ENCODE measurements at regions not wholly inside any gene's neighbourhood (a gene's known extent, or its start where the extent isn't known, plus 50 kb on each side); places are given as distances from the start of the nearest gene placed in this dataset.
"Not testable (repeated sequence)": the region's sequence is repeated elsewhere in the genome, so short reads cannot be mapped to it uniquely, and the experiment has no call there.

GRCh38 chr14:101294136-101294535 is 267.2 kb upstream of the DIO3 start:
- DNase-seq = no peak

- not testable (repeated sequence) for DNase-seq
These were observed 261.5 kb upstream of the DIO3 start for GRCh38 chr14:101299781-101300180.

DNA sequence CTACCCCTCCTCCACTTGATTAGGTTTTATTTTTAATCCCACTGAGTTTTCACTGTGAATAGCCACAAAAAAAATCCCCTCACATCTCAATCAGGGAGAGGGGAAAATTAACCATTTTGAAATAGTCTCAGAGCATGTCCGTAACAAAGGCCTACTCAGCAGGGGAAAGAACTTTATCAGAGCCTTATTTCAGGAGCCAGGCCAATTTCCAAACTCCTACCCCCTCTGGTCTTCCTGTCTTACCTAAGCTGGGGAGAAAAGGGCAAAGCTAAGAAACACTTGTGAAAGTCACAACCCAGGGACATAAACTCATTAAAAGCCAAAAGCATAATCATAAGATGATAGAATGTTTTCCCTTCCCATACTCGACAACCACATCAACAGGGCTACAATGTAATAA is 260.3 kb upstream of the DIO3 start:
- no peak for DNase-seq

DNA sequence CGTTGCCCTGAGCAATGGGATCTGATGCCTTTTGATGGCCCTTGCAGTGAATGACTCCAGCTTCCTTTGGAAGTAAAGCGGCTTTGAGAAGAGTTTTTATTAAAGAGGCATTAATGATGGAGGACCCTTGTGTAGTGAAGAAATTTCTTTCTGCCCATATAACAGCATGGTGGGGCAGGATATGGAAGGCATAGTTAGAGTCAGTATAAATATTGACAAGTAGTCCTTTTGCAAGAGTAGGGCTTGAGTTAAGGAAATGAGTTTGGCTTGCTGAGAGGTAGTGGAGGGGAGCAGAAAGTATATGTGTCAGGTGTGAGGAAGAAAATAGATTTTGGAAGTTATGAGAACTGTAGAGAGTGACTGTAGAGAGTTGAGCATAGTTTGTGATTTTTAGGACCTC is 254.1 kb upstream of the DIO3 start:
- not testable (repeated sequence) for DNase-seq

- DNase-seq = not testable (repeated sequence)
These were observed 250.1 kb upstream of the DIO3 start for GRCh38 chr14:101311186-101311585.

- no peak for DNase-seq
These were observed 248.0 kb upstream of the DIO3 start for GRCh38 chr14:101313268-101313667.

DNA sequence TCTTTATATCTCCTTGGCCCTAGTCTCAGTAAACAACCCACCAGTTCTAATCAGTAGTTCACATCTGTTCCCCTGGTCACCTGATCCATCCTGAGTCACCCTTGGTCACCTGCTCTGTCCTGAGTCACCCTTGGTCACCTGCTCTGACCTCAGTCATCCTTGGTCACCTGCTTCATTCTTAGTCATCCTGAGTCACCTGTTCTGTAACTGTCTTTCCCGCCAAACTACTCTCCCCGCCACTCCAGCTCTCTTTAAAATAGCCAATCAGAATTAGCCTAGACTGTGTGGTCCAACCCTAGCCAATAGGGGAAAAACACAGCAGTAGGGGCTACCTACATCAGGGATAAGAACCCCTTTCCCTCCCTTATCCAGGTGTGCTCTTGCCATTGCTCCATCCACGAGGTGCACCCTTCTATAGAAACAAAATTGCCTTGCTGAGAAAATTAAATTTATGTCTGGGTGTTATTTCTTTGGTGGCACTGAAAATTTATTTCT is 245.4 kb upstream of the DIO3 start:
- DNase-seq = no peak

- no peak for DNase-seq
These were observed 243.0 kb upstream of the DIO3 start for GRCh38 chr14:101318271-101318670.

- no peak for DNase-seq
These were observed 240.9 kb upstream of the DIO3 start for GRCh38 chr14:101320396-101320795.

- DNase-seq = no peak
These were observed 239.1 kb upstream of the DIO3 start for GRCh38 chr14:101322223-101322622.

- no peak for DNase-seq
These were observed 238.2 kb upstream of the DIO3 start for GRCh38 chr14:101323111-101323510.

GRCh38 chr14:101323614-101324235 is 237.6 kb upstream of the DIO3 start:
- not testable (repeated sequence) for DNase-seq

GRCh38 chr14:101325319-101325718 is 236.0 kb upstream of the DIO3 start:
- DNase-seq = no peak

GRCh38 chr14:101328412-101329028 is 232.8 kb upstream of the DIO3 start:
- no peak for DNase-seq

DNA sequence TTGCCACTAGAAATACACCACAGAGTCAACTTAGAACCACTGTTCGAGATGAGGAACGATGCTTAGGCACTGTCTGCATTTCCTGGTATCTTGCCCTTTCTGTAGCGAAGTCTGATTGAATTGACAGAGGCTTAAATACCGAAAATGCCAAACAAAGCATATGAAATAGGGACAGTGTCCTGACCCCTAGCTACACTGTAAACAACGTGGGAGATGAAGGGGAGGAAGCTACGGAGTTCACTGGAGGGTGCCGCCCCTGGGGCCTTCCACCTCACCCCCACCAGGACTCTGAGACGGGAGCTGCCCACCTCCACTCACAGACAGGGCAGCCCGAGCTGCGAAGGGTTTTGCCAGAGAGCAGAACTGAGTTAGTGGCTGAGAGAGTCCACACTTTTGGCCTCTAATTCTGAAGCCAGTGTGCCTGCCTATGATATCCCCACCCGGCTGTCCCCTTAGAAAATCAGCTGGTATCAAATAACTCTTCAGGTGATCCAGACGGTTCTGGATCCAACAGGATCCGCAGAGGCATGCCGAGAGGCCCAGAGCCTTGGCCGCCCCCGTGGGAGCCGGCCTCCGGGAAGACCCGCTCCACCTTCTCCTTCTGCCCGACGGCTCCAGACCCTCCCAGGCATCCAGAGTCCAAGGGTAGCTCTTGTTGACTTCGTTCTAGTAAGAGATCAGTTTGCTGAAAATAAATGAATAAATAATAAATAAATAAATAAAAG is 230.7 kb upstream of the DIO3 start:
- no peak for DNase-seq

DNA sequence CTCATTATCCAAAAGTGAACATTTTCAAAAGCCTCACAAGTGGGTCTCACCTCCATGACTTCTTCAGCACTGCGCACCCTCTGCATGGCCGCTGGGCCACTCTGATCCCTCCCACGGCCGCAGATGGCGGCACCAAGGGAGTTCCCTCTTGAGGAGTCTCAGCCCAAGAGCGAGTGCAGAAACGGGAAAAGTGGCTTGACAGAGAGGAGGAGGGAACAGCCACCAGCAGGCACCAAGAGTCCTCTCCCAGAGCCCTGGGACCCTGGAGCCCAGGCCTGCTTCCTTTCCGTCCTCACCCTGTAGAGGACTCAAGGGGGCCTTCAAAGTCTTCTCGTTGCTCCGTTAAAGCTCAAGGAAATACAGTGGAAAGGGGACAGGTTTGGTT is 230.2 kb upstream of the DIO3 start:
- DNase-seq = no peak

GRCh38 chr14:101331661-101332169 is 229.6 kb upstream of the DIO3 start:
- no peak for DNase-seq

GRCh38 chr14:101332281-101332680 is 229.0 kb upstream of the DIO3 start:
- no peak for DNase-seq

DNA sequence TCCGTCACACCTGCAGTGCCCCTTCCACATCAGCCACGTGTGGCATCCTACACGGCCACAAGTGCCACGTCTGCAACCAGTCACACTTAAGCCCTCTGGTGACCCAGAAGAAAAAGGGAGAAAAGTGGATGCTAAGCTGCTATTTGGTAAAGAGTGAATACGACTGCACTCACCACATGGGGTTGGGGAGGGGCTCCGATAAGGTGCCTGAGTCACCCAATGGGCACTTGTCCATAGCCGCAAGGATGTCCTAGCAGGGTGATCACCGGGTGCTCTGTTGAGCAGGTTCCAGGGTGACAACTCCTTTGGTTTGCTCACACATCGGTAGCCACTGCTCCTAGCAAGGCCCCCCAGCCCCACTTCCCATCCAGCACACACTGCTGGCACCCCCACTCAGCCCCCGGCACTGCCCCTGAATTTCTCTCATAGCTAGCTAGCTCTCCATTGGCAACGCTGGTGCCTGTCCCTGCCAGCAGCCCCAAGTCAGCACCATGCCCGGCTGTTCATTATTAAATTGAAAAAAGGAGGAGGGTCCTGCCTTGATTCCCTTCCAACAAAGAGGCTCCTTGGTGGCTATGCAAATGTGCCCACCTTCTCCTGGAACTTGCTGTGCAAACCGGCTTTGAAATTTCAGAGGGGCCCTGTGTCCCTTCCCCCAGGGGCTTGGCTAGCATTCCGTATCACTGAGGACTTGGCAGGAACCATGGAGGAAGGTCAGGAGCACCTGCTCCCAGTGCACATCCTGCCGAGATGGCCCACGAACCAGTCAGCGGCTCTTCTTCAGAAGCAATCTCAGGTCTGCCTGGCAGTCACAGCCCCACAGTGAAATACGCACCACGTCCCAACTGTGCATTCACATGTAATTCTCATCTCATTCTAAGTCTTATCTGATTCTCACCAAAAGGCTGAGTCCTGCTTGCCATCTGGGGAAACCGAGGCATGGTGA is 227.7 kb upstream of the DIO3 start:
- DNase-seq = no peak

DNA sequence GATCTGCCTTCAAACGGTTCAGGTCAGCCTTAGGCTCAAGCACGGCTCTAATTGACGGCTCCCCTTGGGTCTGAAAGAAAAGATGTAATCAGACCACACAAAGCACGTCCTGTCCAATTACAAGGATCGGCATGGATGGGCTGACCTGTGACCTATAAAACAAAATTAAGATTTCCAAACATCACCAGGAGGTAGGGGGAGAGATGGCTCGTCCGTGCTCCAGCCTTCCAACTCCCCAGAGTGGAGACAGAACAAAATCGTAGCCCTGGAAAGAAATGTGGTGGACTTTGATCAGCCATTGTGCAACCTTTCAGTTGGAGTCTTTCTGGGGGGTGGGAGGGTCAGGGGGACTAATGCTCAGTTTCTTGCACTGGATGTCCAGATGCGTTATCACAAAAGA is 226.6 kb upstream of the DIO3 start:
- DNase-seq = no peak

GRCh38 chr14:101335061-101335661 is 226.1 kb upstream of the DIO3 start:
- DNase-seq = no peak

DNA sequence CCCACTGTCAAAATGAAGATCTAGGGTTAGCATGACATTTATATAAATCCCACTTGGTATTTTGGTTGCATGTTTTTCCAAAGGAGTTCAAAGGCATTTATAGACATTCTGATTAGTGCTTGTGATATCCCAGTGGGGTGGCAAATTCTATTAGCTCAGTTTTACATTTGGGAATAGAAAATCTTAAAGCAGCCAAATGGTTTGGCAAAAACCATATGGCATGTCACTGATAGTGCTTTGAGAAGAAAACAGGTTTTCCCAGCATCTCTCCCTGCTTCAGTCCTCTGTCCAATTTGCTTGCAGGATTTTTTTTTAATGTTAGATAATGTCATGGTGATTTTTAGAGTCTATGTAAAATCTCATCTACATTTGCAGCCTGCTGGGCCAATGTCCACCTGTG is 225.1 kb upstream of the DIO3 start:
- DNase-seq = no peak

All from stimulated activated CD4-positive, alpha-beta T cell treated with anti-CD3 and anti-CD28 coated beads, Interleukin-4, amount 100 ng/mL, for 4 hours (primary cell).